ENCODE measurements at regions not wholly inside any gene's neighbourhood (a gene's known extent, or its start where the extent isn't known, plus 50 kb on each side); places are given as distances from the start of the nearest gene placed in this dataset.

GRCh38 chr15:100714034-100714748 is 111.8 kb downstream of the ASB7 start:
- TF ChIP-seq CEBPB (IDR thresholded peaks at IDR 0.05; ENCODE audit: low read depth, low read length) (no peak), CTCF (IDR thresholded peaks at IDR 0.05; ENCODE audit: control extremely low read depth in 1 of 3, insufficient read depth in 1 of 3, low read depth in 1 of 3, low read length in 3 of 3) (no peak), POLR2A (IDR thresholded peaks at IDR 0.05; ENCODE audit: control extremely low read depth in 1 of 2, low read depth in 2 of 2, low read length in 2 of 2) (no peak), EP300 (IDR thresholded peaks at IDR 0.05; ENCODE audit: borderline replicate concordance in 1 of 2, low read depth in 2 of 2, low read length in 2 of 2) (no peak), RAD21 (IDR thresholded peaks at IDR 0.05 in 1 of 2, conservative IDR thresholded peaks at IDR 0.05 in 1 of 2; ENCODE audit: low read depth in 2 of 2, low read length in 2 of 2) (no peak), SRF (IDR thresholded peaks at IDR 0.05; ENCODE audit: low read depth, low read length) (no peak), RBBP5 (IDR thresholded peaks at IDR 0.05; ENCODE audit: borderline replicate concordance, low read depth, low read length) (no peak), MAX (IDR thresholded peaks at IDR 0.05) (no peak), RFX5 (IDR thresholded peaks at IDR 0.05; ENCODE audit: borderline replicate concordance, low read depth, low read length) (no peak), EZH2 (IDR thresholded peaks at IDR 0.05; ENCODE audit: low read depth, low read length, severe bottlenecking) (no peak), JUND (IDR thresholded peaks at IDR 0.05; ENCODE audit: low read length) (no peak)

Data from H1 (cell line).